ENCODE measurements at regions not wholly inside any gene's neighbourhood (a gene's known extent, or its start where the extent isn't known, plus 50 kb on each side); places are given as distances from the start of the nearest gene placed in this dataset.

DNA sequence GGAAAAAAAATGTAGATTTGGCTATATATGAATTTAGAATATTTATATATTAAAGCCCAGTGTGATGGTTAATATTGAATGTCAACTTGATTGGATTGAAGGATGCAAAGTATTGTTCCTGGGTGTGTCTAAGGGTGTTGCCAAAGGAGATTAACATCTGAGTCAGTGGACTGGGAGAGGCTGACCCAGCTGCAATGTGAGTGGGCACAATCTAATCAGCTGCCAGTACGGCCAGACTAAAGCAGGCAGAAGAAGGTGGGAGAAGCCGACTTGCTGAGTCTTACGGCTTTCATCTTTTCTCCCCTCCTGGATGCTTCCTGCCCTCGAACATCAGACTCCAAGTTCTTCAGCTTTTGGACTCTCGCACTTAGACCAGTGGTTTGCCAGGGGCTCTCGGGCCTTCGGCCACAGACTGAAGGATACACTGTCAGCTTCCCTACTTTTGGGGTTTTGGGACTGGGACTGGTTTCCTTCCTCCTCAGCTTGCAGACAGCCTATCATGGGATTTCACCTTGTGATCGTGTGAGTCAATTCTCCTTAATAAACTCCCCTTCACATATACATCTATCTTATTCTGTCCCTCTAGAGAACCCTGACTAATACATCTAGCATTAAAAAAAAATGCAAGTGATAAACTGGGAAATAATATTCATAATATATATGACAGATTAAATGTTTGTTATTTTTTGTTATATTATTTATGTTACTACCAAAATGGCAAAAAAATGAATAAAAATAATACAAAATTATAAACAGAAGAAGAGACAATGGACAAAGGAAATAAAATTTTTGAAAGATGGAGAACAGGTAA lies 122.4 kb downstream of the DLEU7 start:
- H3K4me1 Mint-ChIP-seq (ENCODE audit: unreplicated experiment) = no peaks in the 10 kb centered on the region
- no peak for DNase-seq (ENCODE audit: extremely low spot score, unreplicated experiment)
- TF ChIP-seq, protein P1, sequence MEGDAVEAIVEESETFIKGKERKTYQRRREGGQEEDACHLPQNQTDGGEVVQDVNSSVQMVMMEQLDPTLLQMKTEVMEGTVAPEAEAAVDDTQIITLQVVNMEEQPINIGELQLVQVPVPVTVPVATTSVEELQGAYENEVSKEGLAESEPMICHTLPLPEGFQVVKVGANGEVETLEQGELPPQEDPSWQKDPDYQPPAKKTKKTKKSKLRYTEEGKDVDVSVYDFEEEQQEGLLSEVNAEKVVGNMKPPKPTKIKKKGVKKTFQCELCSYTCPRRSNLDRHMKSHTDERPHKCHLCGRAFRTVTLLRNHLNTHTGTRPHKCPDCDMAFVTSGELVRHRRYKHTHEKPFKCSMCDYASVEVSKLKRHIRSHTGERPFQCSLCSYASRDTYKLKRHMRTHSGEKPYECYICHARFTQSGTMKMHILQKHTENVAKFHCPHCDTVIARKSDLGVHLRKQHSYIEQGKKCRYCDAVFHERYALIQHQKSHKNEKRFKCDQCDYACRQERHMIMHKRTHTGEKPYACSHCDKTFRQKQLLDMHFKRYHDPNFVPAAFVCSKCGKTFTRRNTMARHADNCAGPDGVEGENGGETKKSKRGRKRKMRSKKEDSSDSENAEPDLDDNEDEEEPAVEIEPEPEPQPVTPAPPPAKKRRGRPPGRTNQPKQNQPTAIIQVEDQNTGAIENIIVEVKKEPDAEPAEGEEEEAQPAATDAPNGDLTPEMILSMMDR (IDR thresholded peaks at IDR 0.05) = no peak
- no peak overlapping the region for H3K27ac Mint-ChIP-seq (ENCODE audit: unreplicated experiment)
- no peak overlapping the region for H3K4me3 Mint-ChIP-seq (ENCODE audit: unreplicated experiment)
- H3K27me3 Mint-ChIP-seq (ENCODE audit: unreplicated experiment) = peaks cover 4% of the 10 kb centered on the region
- H3K9me3 Mint-ChIP-seq (ENCODE audit: unreplicated experiment) = no peaks in the 10 kb centered on the region
- H3K36me3 Mint-ChIP-seq (ENCODE audit: unreplicated experiment) = peaks cover 1% of the 10 kb centered on the region

DNA sequence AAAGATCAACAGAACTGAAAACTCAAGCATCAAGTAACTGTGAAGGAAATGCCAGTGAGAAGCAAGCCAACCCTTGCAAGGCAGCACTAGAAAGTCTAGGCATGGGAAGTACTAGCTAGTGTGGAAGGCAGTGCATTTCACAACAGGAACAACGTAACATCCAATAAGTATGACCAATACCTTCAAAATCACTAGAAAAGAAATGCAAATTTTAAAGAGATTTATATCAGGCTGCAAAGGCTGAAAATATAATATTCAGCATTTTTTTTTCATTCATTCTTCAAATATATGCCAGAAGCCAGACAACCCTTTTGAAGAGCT lies 121.9 kb downstream of the DLEU7 start:
- H3K4me3 Mint-ChIP-seq (ENCODE audit: unreplicated experiment) = no peak overlapping the region
- peaks cover 4% of the 10 kb centered on the region for H3K27me3 Mint-ChIP-seq (ENCODE audit: unreplicated experiment)
- TF ChIP-seq, protein P1 (IDR thresholded peaks at IDR 0.05) = no peak
- DNase-seq (ENCODE audit: extremely low spot score, unreplicated experiment) = no peak
- peaks cover 1% of the 10 kb centered on the region for H3K36me3 Mint-ChIP-seq (ENCODE audit: unreplicated experiment)
- no peaks in the 10 kb centered on the region for H3K9me3 Mint-ChIP-seq (ENCODE audit: unreplicated experiment)
- no peaks in the 10 kb centered on the region for H3K4me1 Mint-ChIP-seq (ENCODE audit: unreplicated experiment)
- H3K27ac Mint-ChIP-seq (ENCODE audit: unreplicated experiment) = no peak overlapping the region

DNA sequence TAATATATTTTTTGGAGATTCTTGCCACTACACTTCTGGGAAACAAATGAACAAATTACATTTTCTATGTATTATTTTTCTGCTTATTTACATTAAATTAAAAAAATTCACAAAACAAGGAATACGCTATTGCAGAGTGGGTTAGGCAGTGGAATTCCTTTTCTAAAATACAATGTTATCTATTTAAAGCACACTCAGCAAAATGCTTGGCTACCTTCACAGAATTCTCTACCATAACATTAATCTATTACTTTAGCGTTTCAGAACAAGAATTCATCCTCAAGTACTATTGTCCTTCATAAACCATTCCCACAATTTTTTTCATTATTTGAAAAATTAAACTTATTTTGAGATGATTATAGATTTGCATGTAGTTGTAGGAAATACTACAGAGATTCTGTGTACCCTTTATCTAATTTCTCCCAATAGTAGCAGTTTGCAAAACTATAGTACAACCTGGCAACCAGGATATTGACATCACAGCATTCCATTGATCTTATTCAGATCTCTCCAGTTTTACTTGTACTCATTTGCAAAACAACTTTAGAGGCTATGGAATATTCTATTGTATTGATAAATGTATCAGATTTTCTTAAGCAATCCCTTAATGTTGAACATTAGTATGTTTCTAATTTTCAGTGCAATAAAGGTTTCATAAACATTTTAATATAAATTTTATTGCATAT lies 120.9 kb downstream of the DLEU7 start:
- Mint-ChIP-seq H3K36me3 (ENCODE audit: unreplicated experiment) (peaks cover 1% of the 10 kb centered on the region), H3K27me3 (ENCODE audit: unreplicated experiment) (peaks cover 4% of the 10 kb centered on the region), H3K9me3 (ENCODE audit: unreplicated experiment) (no peaks in the 10 kb centered on the region), H3K27ac (ENCODE audit: unreplicated experiment) (no peak overlapping the region), H3K4me1 (ENCODE audit: unreplicated experiment) (no peaks in the 10 kb centered on the region), H3K4me3 (ENCODE audit: unreplicated experiment) (no peak overlapping the region)
- no peak for DNase-seq (ENCODE audit: extremely low spot score, unreplicated experiment)
- TF ChIP-seq, protein P1 (IDR thresholded peaks at IDR 0.05) = no peak

DNA sequence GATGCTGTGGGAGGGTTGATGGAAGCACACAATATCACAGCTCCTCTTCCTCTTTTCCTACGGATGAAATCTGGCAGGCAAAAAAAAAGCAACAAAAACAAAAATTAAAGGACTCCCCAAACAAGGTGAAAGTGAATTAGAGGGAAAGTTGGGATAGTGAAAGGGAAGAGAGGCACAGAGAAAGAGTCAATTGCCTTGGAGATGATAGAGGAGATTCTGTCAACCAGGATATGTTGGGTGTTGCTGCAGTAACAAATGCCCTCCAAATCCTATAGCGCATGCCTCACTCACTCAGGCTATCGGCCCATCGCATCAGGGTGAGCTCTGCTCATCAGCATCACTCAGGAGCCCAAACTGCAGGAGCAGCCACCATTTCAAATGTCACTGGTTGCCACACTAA lies 119.1 kb downstream of the DLEU7 start:
- Mint-ChIP-seq H3K4me3 (ENCODE audit: unreplicated experiment) (no peak overlapping the region), H3K4me1 (ENCODE audit: unreplicated experiment) (no peaks in the 10 kb centered on the region), H3K36me3 (ENCODE audit: unreplicated experiment) (peaks cover 1% of the 10 kb centered on the region)

DNA sequence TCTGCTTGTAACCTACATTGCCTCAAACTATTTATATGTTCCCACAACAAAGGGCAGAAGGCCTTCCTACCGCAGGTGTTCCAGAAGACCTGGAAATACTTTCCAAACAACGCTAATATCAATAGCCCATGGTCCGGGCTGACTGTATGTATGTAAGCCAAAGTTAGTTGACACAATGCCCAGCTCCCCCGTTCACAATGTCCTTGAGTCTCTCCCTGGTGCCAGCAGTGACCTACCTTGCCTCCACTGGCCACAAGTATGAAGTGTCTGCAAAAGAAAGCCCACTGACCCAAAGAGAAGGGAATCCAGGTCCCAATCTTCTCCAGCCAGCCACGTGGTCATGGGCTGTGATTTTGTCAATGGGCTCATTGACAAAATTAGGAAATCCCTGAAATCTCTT lies 118.6 kb downstream of the DLEU7 start:
- Mint-ChIP-seq H3K27ac (ENCODE audit: unreplicated experiment) (no peak overlapping the region), H3K27me3 (ENCODE audit: unreplicated experiment) (peaks cover 3% of the 10 kb centered on the region), H3K4me1 (ENCODE audit: unreplicated experiment) (no peaks in the 10 kb centered on the region), H3K36me3 (ENCODE audit: unreplicated experiment) (peaks cover 1% of the 10 kb centered on the region), H3K4me3 (ENCODE audit: unreplicated experiment) (no peak overlapping the region), H3K9me3 (ENCODE audit: unreplicated experiment) (peaks cover 2% of the 10 kb centered on the region)
- DNase-seq (ENCODE audit: extremely low spot score, unreplicated experiment) = no peak
- TF ChIP-seq, protein P1 (IDR thresholded peaks at IDR 0.05) = no peak

More for the DNA sequence above, 119.1 kb downstream of the DLEU7 start:
- TF ChIP-seq, protein P1 (IDR thresholded peaks at IDR 0.05) = no peak
- Mint-ChIP-seq H3K27ac (ENCODE audit: unreplicated experiment) (no peak overlapping the region), H3K9me3 (ENCODE audit: unreplicated experiment) (no peaks in the 10 kb centered on the region), H3K27me3 (ENCODE audit: unreplicated experiment) (peaks cover 4% of the 10 kb centered on the region)
- no peak for DNase-seq (ENCODE audit: extremely low spot score, unreplicated experiment)
